Stomach (tissue), 8 donors: ENCODE measurements at regions not wholly inside any gene's neighbourhood (a gene's known extent, or its start where the extent isn't known, plus 50 kb on each side); places are given as distances from the start of the nearest gene placed in this dataset.

ENCODE experiments used
- DNase-seq, 2 donors: peaks; one replicate each; pipeline versions ENCODE4 v3.0.0 to v3.0.0-alpha.2; 2013 to 2019
- H3K27ac ChIP-seq, 5 donors: fragments of 200-600 bp in 4 of 5; sonication (generic) in 4 of 5; one replicate each; pipeline ENCODE4 v1.5.1; 2013 to 2019; ENCODE audit warnings: mild to moderate bottlenecking in 1 of 5, moderate library complexity in 1 of 5
- H3K27me3 ChIP-seq, 3 donors: fragments of 200-600 bp; sonication (generic); one replicate each; pipeline ENCODE4 v1.5.1; 2017 to 2019; ENCODE audit warnings: mixed run types in 1 of 3
- H3K36me3 ChIP-seq, 4 donors: fragments of 200-600 bp; sonication (generic); 1 replicate in 3 of 4; 2 replicates in 1 of 4; pipeline ENCODE4 v1.5.1; 2016 to 2019
- H3K4me1 ChIP-seq, 4 donors: fragments of 200-600 bp; sonication (generic); one replicate each; pipeline ENCODE4 v1.5.1; 2016 to 2019
- H3K4me3 ChIP-seq, 4 donors: fragments of 200-600 bp; sonication (generic) in 3 of 4; one replicate each; pipeline ENCODE4 v1.5.1; 2016 to 2019; ENCODE audit warnings: mild to moderate bottlenecking in 1 of 4
- H3K9me3 ChIP-seq, 4 donors: fragments of 200-600 bp; sonication (generic); one replicate each; pipeline ENCODE4 v1.5.1; 2016 to 2019
- EP300 ChIP-seq: sonication (generic); formaldehyde crosslinking; IDR thresholded peaks from one replicate; pipeline ENCODE4 v1.6.1; 2017; ENCODE audit warnings: antibody characterized with exemption
- POLR2A ChIP-seq, 4 donors: fragments of 450-650 bp; IDR thresholded peaks; one replicate each; pipeline ENCODE4 v1.6.1; 2016; ENCODE audit warnings: antibody characterized with exemption in 4 of 4, control low read depth in 2 of 4, mild to moderate bottlenecking in 1 of 4, moderate library complexity in 1 of 4
- POLR2AphosphoS5 ChIP-seq, 3 donors: sonication (generic); formaldehyde crosslinking; IDR thresholded peaks; one replicate each; pipeline ENCODE4 v1.6.1; 2016; ENCODE audit warnings: antibody characterized with exemption in 3 of 3
- WGBS, 5 donors: extraction: QIAGEN DNeasy Blood & Tissue Kit in 3 of 5; methylation state at CpG; one replicate each; pipeline versions ENCODE4 v1.1.5 to v1.1.7; 2013 to 2018; 5-methylcytosine and 5-hydroxymethylcytosine counted together
- intact Hi-C: fragments of 100-400 bp; cut with DNase I; formaldehyde crosslinking; loops from one replicate; pipeline ENCODE4 v1.15.1; 2023; ENCODE audit warnings: low total_unique reads
- TF ChIP-seq, protein P1 (sequence below), 7 experiments: fragments of 450-650 bp in 4 of 7; fragments of 200-600 bp in 3 of 7; sonication (generic) in 3 of 7; IDR thresholded peaks; one replicate each; pipeline ENCODE4 v1.5.1; 2016 to 2019; ENCODE audit warnings: antibody characterized with exemption in 7 of 7, control low read depth in 2 of 7, mild to moderate bottlenecking in 1 of 7
- donor health status: healthy with polysubstance abuse.
- donor health status: Bipolar disorder and iron deficiency.
- donor health status: healthy.

DNA sequence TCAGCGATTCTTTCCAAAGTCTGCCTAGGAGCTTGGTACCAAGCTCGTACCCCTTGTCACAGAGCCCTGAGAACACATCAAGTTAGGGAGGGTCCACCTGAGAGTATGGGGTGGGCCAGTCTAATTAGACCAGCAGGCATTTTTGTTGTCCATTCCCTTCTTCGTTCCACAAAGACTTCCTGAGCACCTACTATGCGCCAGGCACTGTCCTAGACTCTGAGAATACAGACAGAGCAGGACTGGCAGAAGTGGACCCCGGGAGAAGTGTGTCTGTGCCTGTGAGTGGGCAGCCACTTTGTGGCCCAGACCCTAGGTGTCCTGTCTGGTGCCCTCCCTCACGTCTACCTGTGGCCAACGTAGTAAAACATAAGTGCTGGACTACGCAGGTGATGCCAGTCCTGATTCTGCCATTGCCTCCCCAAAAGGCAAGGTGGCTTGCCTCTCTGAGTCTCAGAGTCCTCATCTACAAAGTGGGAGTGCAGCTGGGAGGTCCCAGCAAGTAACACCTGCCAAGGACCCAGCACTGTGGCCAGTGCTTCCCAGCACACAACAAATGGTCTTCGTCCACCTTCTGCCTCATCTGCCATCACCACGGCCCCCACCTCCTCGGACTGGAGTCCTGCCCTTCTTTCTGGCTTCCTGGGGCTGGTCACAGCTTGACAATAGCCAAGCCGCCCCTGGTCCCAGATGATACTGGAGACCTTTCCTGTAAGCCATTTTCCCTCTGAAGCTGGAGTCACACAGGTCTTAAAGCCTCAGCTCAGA is 54.3 kb upstream of the DUSP5 start:
- no peaks in the 10 kb centered on the region for H3K36me3 ChIP-seq
- intact Hi-C loops, result no loop called here
- TF ChIP-seq POLR2AphosphoS5 (IDR thresholded peaks at IDR 0.05) (no peak), POLR2A (IDR thresholded peaks at IDR 0.05) (no peak), EP300 (no peak)
- TF ChIP-seq, protein P1, sequence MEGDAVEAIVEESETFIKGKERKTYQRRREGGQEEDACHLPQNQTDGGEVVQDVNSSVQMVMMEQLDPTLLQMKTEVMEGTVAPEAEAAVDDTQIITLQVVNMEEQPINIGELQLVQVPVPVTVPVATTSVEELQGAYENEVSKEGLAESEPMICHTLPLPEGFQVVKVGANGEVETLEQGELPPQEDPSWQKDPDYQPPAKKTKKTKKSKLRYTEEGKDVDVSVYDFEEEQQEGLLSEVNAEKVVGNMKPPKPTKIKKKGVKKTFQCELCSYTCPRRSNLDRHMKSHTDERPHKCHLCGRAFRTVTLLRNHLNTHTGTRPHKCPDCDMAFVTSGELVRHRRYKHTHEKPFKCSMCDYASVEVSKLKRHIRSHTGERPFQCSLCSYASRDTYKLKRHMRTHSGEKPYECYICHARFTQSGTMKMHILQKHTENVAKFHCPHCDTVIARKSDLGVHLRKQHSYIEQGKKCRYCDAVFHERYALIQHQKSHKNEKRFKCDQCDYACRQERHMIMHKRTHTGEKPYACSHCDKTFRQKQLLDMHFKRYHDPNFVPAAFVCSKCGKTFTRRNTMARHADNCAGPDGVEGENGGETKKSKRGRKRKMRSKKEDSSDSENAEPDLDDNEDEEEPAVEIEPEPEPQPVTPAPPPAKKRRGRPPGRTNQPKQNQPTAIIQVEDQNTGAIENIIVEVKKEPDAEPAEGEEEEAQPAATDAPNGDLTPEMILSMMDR (IDR thresholded peaks at IDR 0.05), result no peak
- no peak overlapping the region for H3K4me3 ChIP-seq
- peaks cover 0 to 6% (median 0%) of the 10 kb centered on the region in 4 donors for H3K4me1 ChIP-seq
- H3K27me3 ChIP-seq, result no peaks in the 10 kb centered on the region
- WGBS, 5 donors, result 87 to 92% (median 90%) methylated on average over 9 to 12 of the region's 12 CpGs
- DNase-seq, result no peak
- no peak overlapping the region for H3K27ac ChIP-seq
- H3K9me3 ChIP-seq, result no peaks in the 10 kb centered on the region

DNA sequence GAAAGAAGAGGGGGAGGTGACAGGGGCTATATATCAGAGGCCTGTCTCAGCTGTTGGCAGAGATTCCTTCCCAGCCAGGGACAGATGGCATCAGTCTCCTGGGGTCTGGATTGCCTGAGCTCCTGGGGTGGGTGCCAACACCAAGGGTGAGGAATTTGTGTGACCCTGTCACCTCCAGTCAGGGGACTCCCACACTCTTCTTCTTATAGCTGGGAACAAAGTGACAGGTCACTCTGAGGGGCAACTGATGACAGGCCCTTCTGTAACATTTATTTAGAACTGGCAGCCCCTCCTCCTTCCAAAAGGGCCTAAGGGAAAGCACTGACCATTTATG is 53.7 kb upstream of the DUSP5 start:
- Histone ChIP-seq H3K27ac (no peak overlapping the region), H3K36me3 (no peaks in the 10 kb centered on the region), H3K4me1 (peaks cover 0 to 6% (median 0%) of the 10 kb centered on the region in 4 donors), H3K4me3 (no peak overlapping the region), H3K27me3 (no peaks in the 10 kb centered on the region), H3K9me3 (no peaks in the 10 kb centered on the region)
- intact Hi-C loops, result no loop called here
- TF ChIP-seq POLR2A (IDR thresholded peaks at IDR 0.05), result no peak
- TF ChIP-seq, protein P1 (IDR thresholded peaks at IDR 0.05), result no peak
- no peak for DNase-seq

DNA sequence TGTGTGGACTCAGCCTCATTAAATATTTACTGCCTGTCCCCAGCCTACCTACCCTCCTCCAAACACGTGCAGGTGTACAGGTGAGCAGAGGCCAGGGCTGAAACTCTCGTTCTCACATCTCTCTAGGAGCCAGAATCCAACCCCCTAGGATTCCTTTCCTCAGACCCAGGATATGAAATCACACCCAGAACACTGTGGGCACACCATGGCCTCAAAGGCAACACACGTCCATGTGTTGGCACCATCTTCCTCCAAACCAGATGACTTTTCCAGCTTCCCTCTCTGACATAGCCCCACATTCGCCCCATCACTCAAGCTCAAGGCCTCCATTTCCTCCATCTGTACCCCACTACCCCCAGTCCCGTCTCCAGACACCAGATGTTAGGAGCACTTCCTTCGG is 51.8 kb upstream of the DUSP5 start:
- TF ChIP-seq EP300, result no peak
- TF ChIP-seq POLR2A (IDR thresholded peaks at IDR 0.05), result no peak
- TF ChIP-seq, protein P1 (IDR thresholded peaks at IDR 0.05), result no peak
- no peak for TF ChIP-seq POLR2AphosphoS5 (IDR thresholded peaks at IDR 0.05)
- no peak for DNase-seq
- intact Hi-C loops, result no loop called here
- Histone ChIP-seq H3K9me3 (no peaks in the 10 kb centered on the region), H3K4me1 (peaks cover 0 to 6% (median 0%) of the 10 kb centered on the region in 4 donors), H3K4me3 (no peak overlapping the region), H3K36me3 (no peaks in the 10 kb centered on the region), H3K27ac (no peak overlapping the region), H3K27me3 (no peaks in the 10 kb centered on the region)
- 75 to 91% (median 87%) methylated on average over 6 of the region's 6 CpGs for WGBS, 5 donors

- no peak for TF ChIP-seq POLR2AphosphoS5 (IDR thresholded peaks at IDR 0.05)
- TF ChIP-seq, protein P1 (IDR thresholded peaks at IDR 0.05), result no peak
- no peak for TF ChIP-seq POLR2A (IDR thresholded peaks at IDR 0.05)
- no peak for TF ChIP-seq EP300
- no peaks in the 10 kb centered on the region for H3K27me3 ChIP-seq
- DNase-seq, result no peak
- H3K4me3 ChIP-seq, result no peak overlapping the region
- intact Hi-C loops, result no loop called here
- H3K9me3 ChIP-seq, result no peaks in the 10 kb centered on the region
- whole genome bisulfite sequencing, 5 donors, result 78 to 100% (median 92%) methylated on average over 1 of the region's 1 CpG
- H3K36me3 ChIP-seq, result no peaks in the 10 kb centered on the region
- peaks cover 0 to 6% (median 0%) of the 10 kb centered on the region in 4 donors for H3K4me1 ChIP-seq
- H3K27ac ChIP-seq, result no peak overlapping the region
Observed at GRCh38 chr10:110446277-110446676, 51.4 kb upstream of the DUSP5 start.
